Breast epithelium (tissue), 4 donors: ENCODE measurements at regions not wholly inside any gene's neighbourhood (a gene's known extent, or its start where the extent isn't known, plus 50 kb on each side); places are given as distances from the start of the nearest gene placed in this dataset.

ENCODE experiments used
- DNase-seq, 2 donors: peaks; one replicate each; pipeline ENCODE4 v3.0.0-alpha.2; 2019; ENCODE audit warnings: low spot score in 2 of 2
- H3K27ac ChIP-seq, 2 donors: fragments of 200-600 bp; sonication (generic) in 1 of 2; one replicate each; pipeline ENCODE4 v1.5.1; 2016 to 2019; ENCODE audit warnings: mild to moderate bottlenecking in 1 of 2
- H3K27me3 ChIP-seq, 2 donors: fragments of 200-600 bp; sonication (generic) in 1 of 2; one replicate each; pipeline versions ENCODE4 v1.5.1 to v1.6.0; 2017 to 2019; ENCODE audit warnings: control low read depth in 1 of 2, mild to moderate bottlenecking in 1 of 2
- H3K36me3 ChIP-seq: fragments of 200-600 bp; one replicate; pipeline ENCODE4 v1.5.1; 2019
- H3K4me1 ChIP-seq, 2 donors: fragments of 200-600 bp; sonication (generic); one replicate each; pipeline ENCODE4 v1.5.1; 2016 to 2019; ENCODE audit warnings: control low read depth in 1 of 2
- H3K4me3 ChIP-seq, 3 donors: fragments of 200-600 bp; sonication (generic); 1 replicate in 2 of 3; 2 replicates in 1 of 3; pipeline ENCODE4 v1.5.1; 2016 to 2019; ENCODE audit warnings: mild to moderate bottlenecking in 3 of 3, moderate library complexity in 2 of 3
- H3K9me3 ChIP-seq, 2 donors: fragments of 200-600 bp; sonication (generic) in 1 of 2; one replicate each; pipeline ENCODE4 v1.5.1; 2016 to 2019; ENCODE audit warnings: control low read depth in 1 of 2
- POLR2A ChIP-seq: fragments of 450-650 bp; IDR thresholded peaks from one replicate; pipeline ENCODE4 v1.6.1; 2016; ENCODE audit warnings: antibody characterized with exemption, mild to moderate bottlenecking, moderate library complexity
- POLR2AphosphoS5 ChIP-seq, 3 donors: sonication (generic); formaldehyde crosslinking; IDR thresholded peaks; one replicate each; pipeline ENCODE4 v1.6.1; 2017; ENCODE audit warnings: antibody characterized with exemption in 3 of 3
- intact Hi-C: fragments of 100-400 bp; cut with DNase I; formaldehyde crosslinking; loops from one replicate; pipeline ENCODE4 v1.15.1; 2023; ENCODE audit warnings: low total_unique reads
- TF ChIP-seq, protein P1 (sequence below), 3 donors: fragments of 450-650 bp; IDR thresholded peaks; one replicate each; pipeline ENCODE4 v1.5.1; 2016 to 2017; ENCODE audit warnings: antibody characterized with exemption in 3 of 3, mild to moderate bottlenecking in 3 of 3, moderate library complexity in 3 of 3

- no peaks in the 10 kb centered on the region for H3K27me3 ChIP-seq
- no peak for DNase-seq
- H3K4me3 ChIP-seq, result no peak overlapping the region
- H3K36me3 ChIP-seq, result no peaks in the 10 kb centered on the region
- intact Hi-C loops, result loop anchor here (10.0 kb wide), 1 partner anchor 55 kb away; no protein-coding TSS in a partner anchor
- no peak for TF ChIP-seq POLR2A
- TF ChIP-seq POLR2AphosphoS5 (IDR thresholded peaks at IDR 0.05), result no peak
- TF ChIP-seq, protein P1, sequence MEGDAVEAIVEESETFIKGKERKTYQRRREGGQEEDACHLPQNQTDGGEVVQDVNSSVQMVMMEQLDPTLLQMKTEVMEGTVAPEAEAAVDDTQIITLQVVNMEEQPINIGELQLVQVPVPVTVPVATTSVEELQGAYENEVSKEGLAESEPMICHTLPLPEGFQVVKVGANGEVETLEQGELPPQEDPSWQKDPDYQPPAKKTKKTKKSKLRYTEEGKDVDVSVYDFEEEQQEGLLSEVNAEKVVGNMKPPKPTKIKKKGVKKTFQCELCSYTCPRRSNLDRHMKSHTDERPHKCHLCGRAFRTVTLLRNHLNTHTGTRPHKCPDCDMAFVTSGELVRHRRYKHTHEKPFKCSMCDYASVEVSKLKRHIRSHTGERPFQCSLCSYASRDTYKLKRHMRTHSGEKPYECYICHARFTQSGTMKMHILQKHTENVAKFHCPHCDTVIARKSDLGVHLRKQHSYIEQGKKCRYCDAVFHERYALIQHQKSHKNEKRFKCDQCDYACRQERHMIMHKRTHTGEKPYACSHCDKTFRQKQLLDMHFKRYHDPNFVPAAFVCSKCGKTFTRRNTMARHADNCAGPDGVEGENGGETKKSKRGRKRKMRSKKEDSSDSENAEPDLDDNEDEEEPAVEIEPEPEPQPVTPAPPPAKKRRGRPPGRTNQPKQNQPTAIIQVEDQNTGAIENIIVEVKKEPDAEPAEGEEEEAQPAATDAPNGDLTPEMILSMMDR (IDR thresholded peaks at IDR 0.05), result no peak
- no peaks in the 10 kb centered on the region for H3K4me1 ChIP-seq
- no peak overlapping the region for H3K27ac ChIP-seq
- H3K9me3 ChIP-seq, result no peaks in the 10 kb centered on the region
Observed at GRCh38 chr9:99459919-99460318, 237.8 kb downstream of the SEC61B start.

DNA sequence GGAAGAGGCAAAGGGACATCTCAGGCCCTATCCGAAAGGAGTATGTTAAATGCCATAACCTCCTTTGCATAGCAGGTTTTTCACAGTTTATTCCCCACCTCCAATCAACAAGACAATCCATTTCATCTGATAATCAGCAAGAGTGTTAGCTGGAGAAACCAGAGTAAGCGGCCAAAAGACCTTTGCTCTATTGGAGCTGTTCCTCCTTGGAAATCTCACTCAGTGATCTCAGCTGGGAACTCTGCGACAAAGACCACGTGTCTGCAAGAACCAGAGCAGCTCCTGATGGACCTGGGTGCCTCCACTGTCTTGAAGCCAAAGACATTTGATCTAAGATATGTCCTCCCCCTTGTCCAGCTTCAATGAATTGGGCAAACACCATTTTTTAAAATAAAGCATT lies 241.0 kb downstream of the SEC61B start:
- TF ChIP-seq, protein P1 (IDR thresholded peaks at IDR 0.05), result no peak
- no peak for TF ChIP-seq POLR2AphosphoS5 (IDR thresholded peaks at IDR 0.05)
- no peak for TF ChIP-seq POLR2A
- intact Hi-C loops, result no loop called here
- Histone ChIP-seq H3K36me3 (no peaks in the 10 kb centered on the region), H3K27me3 (no peaks in the 10 kb centered on the region), H3K4me1 (no peaks in the 10 kb centered on the region), H3K9me3 (no peaks in the 10 kb centered on the region), H3K4me3 (no peak overlapping the region), H3K27ac (no peak overlapping the region)
- DNase-seq, result no peak

DNA sequence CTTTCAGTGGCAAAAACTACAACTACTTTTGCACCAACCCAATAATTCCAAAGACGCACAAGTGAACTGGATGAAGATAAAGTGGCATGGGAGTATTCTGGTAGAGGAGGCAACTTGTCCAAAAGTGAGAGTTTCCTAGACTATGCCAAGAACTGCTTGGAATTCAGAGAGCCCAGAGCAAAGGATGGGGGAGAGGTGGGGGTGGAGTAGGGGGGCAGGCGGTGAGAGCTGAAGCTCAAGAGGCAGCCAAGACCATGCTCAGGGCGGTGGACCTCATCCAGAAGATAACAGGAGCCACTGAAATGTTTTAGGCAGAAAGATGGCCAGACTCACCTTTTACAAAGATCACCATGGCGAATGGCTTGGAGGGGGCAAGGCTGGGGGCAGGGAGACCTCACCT lies 242.5 kb downstream of the SEC61B start:
- no peak overlapping the region for H3K4me3 ChIP-seq
- no peaks in the 10 kb centered on the region for H3K36me3 ChIP-seq
- no peaks in the 10 kb centered on the region for H3K27me3 ChIP-seq
- no peaks in the 10 kb centered on the region for H3K9me3 ChIP-seq
- no peak for DNase-seq
- intact Hi-C loops, result no loop called here
- TF ChIP-seq, protein P1 (IDR thresholded peaks at IDR 0.05), result no peak
- TF ChIP-seq POLR2A, result no peak
- TF ChIP-seq POLR2AphosphoS5 (IDR thresholded peaks at IDR 0.05), result no peak
- H3K27ac ChIP-seq, result no peak overlapping the region
- H3K4me1 ChIP-seq, result no peaks in the 10 kb centered on the region

GRCh38 chr9:99465231-99465907 lies 243.3 kb downstream of the SEC61B start:
- Histone ChIP-seq H3K27ac (peak overlapping the region; percentile 21 to 48), H3K9me3 (no peaks in the 10 kb centered on the region), H3K4me1 (no peaks in the 10 kb centered on the region), H3K36me3 (no peaks in the 10 kb centered on the region), H3K27me3 (no peaks in the 10 kb centered on the region), H3K4me3 (no peak overlapping the region)
- no peak for TF ChIP-seq POLR2A
- no peak for TF ChIP-seq POLR2AphosphoS5 (IDR thresholded peaks at IDR 0.05)
- TF ChIP-seq, protein P1 (IDR thresholded peaks at IDR 0.05), result no peak
- intact Hi-C loops, result no loop called here
- no peak for DNase-seq

GRCh38 chr9:99466104-99466503 lies 244.0 kb downstream of the SEC61B start:
- Histone ChIP-seq H3K36me3 (no peaks in the 10 kb centered on the region), H3K27me3 (no peaks in the 10 kb centered on the region), H3K27ac (peak overlapping the region in 1 of 2 donors; percentile 21), H3K9me3 (no peaks in the 10 kb centered on the region), H3K4me1 (no peaks in the 10 kb centered on the region), H3K4me3 (no peak overlapping the region)
- intact Hi-C loops, result no loop called here
- TF ChIP-seq, protein P1 (IDR thresholded peaks at IDR 0.05), result no peak
- TF ChIP-seq POLR2A (no peak), POLR2AphosphoS5 (IDR thresholded peaks at IDR 0.05) (no peak)
- no peak for DNase-seq
